Ectodermal cell (in vitro differentiated cells): ENCODE measurements at regions not wholly inside any gene's neighbourhood (a gene's known extent, or its start where the extent isn't known, plus 50 kb on each side); places are given as distances from the start of the nearest gene placed in this dataset.

Source experiments
- H3K27ac ChIP-seq: 2 replicates; pipeline ENCODE4 v1.7.0; 2013; ENCODE audit warnings: mild to moderate bottlenecking, low read depth, low read length; ENCODE audit not compliant: insufficient read depth, poor library complexity, severe bottlenecking
- H3K27me3 ChIP-seq: 2 replicates; pipeline ENCODE4 v1.7.0; 2013; ENCODE audit warnings: mild to moderate bottlenecking, low read length; ENCODE audit not compliant: insufficient read depth, control insufficient read depth, poor library complexity, severe bottlenecking
- H3K36me3 ChIP-seq: one replicate; pipeline ENCODE4 v1.7.0; 2013; ENCODE audit warnings: low read length; ENCODE audit not compliant: control insufficient read depth, insufficient read depth
- H3K4me1 ChIP-seq: one replicate; pipeline ENCODE4 v1.7.0; 2013; ENCODE audit warnings: low read length; ENCODE audit not compliant: control insufficient read depth, insufficient read depth
- H3K4me3 ChIP-seq: 2 replicates; pipeline ENCODE4 v1.7.0; 2013; ENCODE audit warnings: low read depth, low read length, control low read depth; ENCODE audit not compliant: insufficient read depth
- H3K9me3 ChIP-seq: 2 replicates; pipeline ENCODE4 v1.7.0; 2013; ENCODE audit warnings: mild to moderate bottlenecking, low read length, moderate library complexity; ENCODE audit not compliant: control insufficient read depth
- WGBS, 2 experiments: methylation state at CpG; one replicate each; pipeline ENCODE4 v1.1.7; 2013; ENCODE audit warnings: missing lambda C conversion rate in 2 of 2; 5-methylcytosine and 5-hydroxymethylcytosine counted together

DNA sequence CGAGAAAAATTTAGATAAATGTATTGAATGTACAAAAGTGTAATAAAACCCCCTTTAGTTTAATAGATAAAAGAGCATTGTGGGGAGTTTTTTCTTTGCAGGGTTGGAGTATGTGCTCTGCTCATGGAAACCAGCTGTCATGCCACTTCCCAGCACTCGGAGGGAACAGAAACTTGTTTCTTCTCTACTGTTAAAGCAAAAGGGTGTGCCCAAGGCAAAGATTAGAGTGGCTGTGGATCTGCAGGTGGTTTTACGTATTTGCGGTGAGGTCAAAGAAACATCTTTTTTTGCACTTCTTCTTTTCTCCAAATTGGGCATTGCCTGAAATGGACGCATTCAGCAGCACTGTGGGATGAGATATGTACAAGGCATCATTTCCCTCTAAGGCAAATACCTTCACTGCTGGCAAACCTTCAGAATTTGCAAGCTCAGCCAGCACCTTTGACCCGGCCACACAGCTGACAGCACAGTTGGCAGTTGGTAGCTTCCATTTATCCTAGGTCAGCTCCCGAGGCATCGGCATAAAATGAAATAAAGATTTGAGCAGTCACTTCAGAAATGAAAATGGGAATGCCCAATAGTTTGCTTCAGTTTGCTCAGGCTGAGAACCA lies 178.4 kb upstream of the EYA4 start:
- Histone ChIP-seq H3K4me1 (no peaks in the 10 kb centered on the region), H3K36me3 (no peaks in the 10 kb centered on the region), H3K4me3 (no peak overlapping the region), H3K27me3 (no peaks in the 10 kb centered on the region), H3K27ac (no peak overlapping the region), H3K9me3 (no peaks in the 10 kb centered on the region)
- WGBS, 2 experiments, result 90 to 93% methylated on average over 7 of the region's 8 CpGs

DNA sequence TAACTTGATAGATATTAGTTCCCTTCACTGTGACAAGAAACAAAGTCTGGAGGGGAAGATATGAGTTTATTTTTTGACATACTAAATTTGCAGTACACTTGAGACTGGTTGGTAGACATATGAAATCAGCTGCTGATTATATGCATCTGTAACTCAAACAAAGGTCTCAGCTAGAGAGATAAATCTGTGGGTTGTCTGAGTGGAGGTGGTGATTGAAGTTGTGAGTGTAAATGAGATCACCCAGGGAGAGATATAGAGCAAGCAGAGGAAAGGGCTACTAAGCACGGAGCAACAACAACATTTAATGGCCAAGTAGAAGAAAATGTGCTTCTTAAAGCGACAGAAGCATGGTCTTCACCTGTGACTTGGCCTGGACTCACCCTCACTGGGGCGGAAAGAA lies 173.2 kb upstream of the EYA4 start:
- Histone ChIP-seq H3K4me1 (no peaks in the 10 kb centered on the region), H3K27me3 (no peaks in the 10 kb centered on the region), H3K4me3 (no peak overlapping the region), H3K27ac (no peak overlapping the region), H3K36me3 (no peaks in the 10 kb centered on the region), H3K9me3 (no peaks in the 10 kb centered on the region)
- 81 to 83% methylated on average over 3 of the region's 3 CpGs for WGBS, 2 experiments

DNA sequence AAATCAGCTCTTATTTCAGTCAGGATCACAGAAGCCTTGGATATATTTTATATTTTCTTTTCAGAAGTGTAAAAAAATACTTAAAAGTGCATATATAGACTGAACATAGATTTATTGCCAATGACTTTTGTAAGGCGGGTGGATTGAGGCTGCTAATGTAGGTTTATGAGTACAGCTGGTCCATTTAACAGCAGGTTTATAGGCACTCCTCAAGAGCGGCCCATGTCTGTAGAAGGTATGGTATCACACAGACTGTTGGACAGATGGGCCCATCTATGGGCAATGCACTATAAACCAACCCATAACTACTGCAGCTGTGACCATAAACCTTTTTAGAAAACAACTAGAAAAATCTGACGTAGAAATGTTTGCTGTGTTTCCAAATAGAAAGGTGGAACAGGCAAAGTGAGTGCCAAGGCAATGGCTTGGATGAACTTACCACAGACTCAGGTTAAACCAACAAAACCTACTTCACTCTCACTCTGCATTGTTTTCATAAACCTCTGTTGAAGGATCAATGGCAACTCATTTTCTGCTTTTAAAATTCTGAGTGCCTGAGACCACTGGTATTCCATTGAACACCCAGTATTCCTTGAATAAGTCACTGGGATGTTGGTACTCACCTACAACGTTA lies 170.6 kb upstream of the EYA4 start:
- H3K9me3 ChIP-seq, result no peaks in the 10 kb centered on the region
- H3K36me3 ChIP-seq, result no peaks in the 10 kb centered on the region
- 92 to 98% methylated on average over 4 of the region's 4 CpGs for WGBS, 2 experiments
- H3K27me3 ChIP-seq, result no peaks in the 10 kb centered on the region
- no peak overlapping the region for H3K4me3 ChIP-seq
- no peaks in the 10 kb centered on the region for H3K4me1 ChIP-seq
- no peak overlapping the region for H3K27ac ChIP-seq

DNA sequence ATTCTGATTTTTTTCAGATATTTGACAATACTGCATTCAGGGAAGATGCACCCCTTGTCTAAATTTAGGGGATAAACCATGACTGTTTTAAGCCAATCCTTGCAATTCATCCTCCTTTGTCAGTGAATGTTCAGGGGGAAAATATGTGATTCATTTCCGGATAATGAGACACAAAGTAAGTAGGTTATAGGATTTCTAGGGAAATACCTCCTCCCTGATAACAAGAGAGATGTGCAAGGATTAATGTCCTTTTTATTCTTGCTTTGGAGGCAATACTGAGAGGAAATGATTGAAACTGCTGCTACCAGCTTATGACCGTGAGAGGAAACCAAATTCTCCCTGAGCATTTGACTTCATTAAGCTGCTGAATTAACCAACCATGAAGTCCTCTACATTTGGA lies 161.3 kb upstream of the EYA4 start:
- no peaks in the 10 kb centered on the region for H3K4me1 ChIP-seq
- no peaks in the 10 kb centered on the region for H3K36me3 ChIP-seq
- H3K9me3 ChIP-seq, result no peaks in the 10 kb centered on the region
- no peak overlapping the region for H3K4me3 ChIP-seq
- WGBS, 2 experiments, result 93 to 95% methylated on average over 2 of the region's 2 CpGs
- no peaks in the 10 kb centered on the region for H3K27me3 ChIP-seq
- H3K27ac ChIP-seq, result no peak overlapping the region

DNA sequence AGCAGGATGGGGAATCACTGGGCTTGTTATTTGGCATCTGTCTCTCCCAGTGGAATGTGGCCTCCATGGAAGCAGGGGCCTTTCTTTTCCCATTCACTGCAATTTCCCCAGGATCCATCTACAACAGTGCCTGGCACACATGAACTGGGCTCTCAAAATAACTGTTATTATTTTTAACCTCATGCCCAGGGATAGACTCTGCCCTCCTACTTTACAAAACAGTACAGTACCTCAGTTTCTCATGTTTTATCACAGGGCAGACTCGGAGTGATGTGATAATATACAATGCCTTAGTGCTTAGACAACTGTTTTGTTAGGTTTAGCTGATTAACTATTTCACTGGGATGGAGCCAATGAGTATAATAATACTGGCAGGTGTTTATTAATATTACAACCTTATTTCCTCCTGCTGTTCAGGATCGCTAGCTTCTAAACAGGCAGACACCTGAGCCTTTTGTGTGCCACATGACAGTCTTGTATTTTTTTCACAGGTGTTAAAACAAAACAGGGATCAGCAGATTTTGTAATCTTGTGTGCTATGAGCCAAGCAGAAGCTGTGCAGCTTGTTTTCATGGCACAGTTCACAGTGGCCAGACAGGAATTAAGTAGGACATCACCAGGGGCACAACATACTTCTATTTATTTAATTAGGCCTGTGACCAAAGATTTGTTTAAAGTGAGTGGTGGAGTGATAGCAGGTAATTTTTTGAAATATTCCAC lies 157.7 kb upstream of the EYA4 start:
- H3K27ac ChIP-seq, result no peak overlapping the region
- 94% methylated on average over 2 of the region's 2 CpGs for WGBS, 2 experiments
- no peaks in the 10 kb centered on the region for H3K36me3 ChIP-seq
- no peaks in the 10 kb centered on the region for H3K9me3 ChIP-seq
- no peaks in the 10 kb centered on the region for H3K4me1 ChIP-seq
- no peaks in the 10 kb centered on the region for H3K27me3 ChIP-seq
- no peak overlapping the region for H3K4me3 ChIP-seq

DNA sequence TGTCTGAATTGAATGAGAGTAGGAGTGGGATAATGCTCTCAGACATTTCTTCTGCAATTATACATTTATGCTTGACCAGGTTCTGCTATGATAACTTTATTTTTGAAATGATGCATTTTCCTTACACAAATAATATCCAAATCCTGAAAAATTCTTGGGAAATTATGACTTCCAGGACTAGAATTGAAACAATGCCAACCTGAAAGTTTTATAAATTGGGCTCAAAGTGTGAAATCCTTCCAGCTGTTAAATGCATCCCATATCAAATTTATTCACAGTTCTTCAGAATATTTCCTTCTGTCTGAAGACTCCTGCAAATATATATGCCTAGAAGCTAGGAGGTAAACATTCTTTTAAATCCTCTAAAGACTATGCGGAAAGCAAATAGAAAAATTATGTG lies 155.7 kb upstream of the EYA4 start:
- H3K36me3 ChIP-seq, result no peaks in the 10 kb centered on the region
- 100% methylated on average over 1 of the region's 1 CpG; no CpG with 5 or more reads in 1 of the 2 experiments for WGBS, 2 experiments
- no peak overlapping the region for H3K27ac ChIP-seq
- no peaks in the 10 kb centered on the region for H3K4me1 ChIP-seq
- H3K4me3 ChIP-seq, result no peak overlapping the region
- H3K9me3 ChIP-seq, result no peaks in the 10 kb centered on the region
- H3K27me3 ChIP-seq, result no peaks in the 10 kb centered on the region

DNA sequence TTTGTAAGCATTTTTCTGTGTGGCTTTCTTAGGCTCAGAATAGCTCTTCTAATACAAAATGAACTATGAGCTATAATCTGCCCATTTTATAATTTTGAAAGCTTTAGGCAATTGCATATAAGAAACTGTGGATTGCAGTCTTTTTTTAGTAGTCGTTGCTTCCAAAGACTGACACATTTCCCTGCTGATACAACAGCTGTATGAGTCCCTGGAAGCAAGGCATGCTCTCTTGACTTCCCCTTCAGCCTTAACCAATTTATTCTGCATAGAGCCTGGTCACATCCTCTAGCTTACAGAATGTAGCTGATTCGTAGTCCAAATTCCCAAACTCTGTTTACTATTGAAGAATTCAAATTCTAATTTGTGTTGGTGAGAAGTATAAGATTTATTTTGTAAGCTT lies 155.3 kb upstream of the EYA4 start:
- Histone ChIP-seq H3K36me3 (no peaks in the 10 kb centered on the region), H3K9me3 (no peaks in the 10 kb centered on the region), H3K4me1 (no peaks in the 10 kb centered on the region), H3K27me3 (no peaks in the 10 kb centered on the region), H3K4me3 (no peak overlapping the region), H3K27ac (no peak overlapping the region)
- 86 to 91% methylated on average over 2 of the region's 2 CpGs for WGBS, 2 experiments

DNA sequence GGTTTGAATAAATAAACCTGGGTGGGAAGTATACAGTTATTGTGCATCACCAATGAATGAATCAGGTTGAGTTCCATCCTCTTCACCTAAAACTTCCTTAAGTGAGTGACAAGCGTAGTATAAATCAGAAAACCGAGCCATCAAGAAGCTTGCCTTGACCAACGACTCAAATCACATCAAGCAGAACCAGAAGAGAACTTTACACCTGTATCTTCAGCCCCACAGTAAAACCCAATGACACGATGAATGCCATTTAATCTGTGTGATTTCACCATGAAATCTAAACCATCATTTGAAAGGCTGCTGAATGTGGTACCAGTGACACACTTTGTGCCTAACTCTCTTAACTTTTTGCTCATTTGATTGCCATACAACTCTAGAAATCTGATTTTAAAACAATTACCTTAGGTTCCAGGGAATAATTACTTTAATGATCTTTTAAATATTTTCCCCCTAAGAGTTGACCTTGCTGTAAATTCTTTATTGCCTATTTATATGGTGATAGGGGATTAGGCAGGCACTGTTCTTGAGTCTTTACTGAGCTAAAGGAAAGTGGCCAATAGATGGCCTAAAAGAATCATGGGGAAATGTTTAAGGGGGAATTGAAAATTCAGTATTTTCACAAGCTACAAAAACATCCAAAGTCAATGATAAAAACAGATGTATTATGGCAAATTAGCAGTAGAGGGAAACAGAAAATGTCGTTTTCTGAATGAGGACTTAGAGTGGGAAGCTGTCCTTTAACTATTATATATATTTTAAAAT lies 152.0 kb upstream of the EYA4 start:
- Histone ChIP-seq H3K27me3 (no peaks in the 10 kb centered on the region), H3K9me3 (no peaks in the 10 kb centered on the region), H3K4me1 (no peaks in the 10 kb centered on the region), H3K36me3 (no peaks in the 10 kb centered on the region), H3K27ac (no peak overlapping the region), H3K4me3 (no peak overlapping the region)
- 93 to 95% methylated on average over 4 of the region's 5 CpGs for WGBS, 2 experiments

DNA sequence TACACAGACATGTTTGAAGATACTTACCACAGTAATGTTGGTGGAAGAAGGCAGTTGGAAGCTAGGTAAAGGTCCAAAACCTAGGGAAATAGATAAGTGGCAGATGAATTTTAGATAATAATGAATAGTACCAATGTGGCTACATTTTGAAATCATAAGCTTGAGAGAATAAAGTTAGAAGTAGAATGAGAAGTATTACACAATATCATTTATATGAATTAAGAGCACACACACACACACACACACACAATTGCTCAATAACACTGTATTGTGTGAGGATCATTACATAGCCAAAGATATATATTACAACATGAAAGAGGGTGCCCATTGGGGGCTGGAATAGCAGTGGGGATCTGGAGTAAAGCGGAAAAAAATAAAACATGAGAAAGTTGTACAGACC lies 149.0 kb upstream of the EYA4 start:
- H3K27ac ChIP-seq, result no peak overlapping the region

DNA sequence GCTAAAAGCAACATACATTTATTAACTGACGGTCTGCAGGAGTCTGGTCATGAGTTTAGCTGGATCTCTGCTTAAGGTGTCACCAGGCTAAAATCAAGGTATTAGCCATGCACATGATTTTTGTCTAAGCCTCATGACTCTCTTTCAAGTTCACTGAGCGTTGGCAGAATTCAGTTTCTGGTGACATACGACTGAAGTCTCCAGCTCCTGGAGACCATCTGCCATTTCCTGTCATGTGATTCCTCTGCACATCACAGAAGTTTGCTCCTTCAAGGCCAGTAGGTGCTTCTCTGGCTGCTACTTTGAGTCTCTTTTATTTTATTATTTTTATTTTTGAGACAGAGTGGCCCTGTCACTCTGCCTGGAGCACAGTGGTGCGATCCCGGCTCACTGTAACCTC lies 148.4 kb upstream of the EYA4 start:
- Histone ChIP-seq H3K27ac (no peak overlapping the region), H3K9me3 (no peaks in the 10 kb centered on the region)
- 88 to 93% methylated on average over 5 of the region's 5 CpGs for WGBS, 2 experiments

More for the DNA sequence above, 149.0 kb upstream of the EYA4 start:
- Histone ChIP-seq H3K4me3 (no peak overlapping the region), H3K9me3 (no peaks in the 10 kb centered on the region), H3K27me3 (no peaks in the 10 kb centered on the region), H3K36me3 (no peaks in the 10 kb centered on the region), H3K4me1 (no peaks in the 10 kb centered on the region)
- WGBS, 2 experiments, result 93% methylated on average over 1 of the region's 1 CpG; no CpG with 5 or more reads in 1 of the 2 experiments

More for the DNA sequence above, 148.4 kb upstream of the EYA4 start:
- Histone ChIP-seq H3K27me3 (no peaks in the 10 kb centered on the region), H3K36me3 (no peaks in the 10 kb centered on the region), H3K4me1 (no peaks in the 10 kb centered on the region), H3K4me3 (no peak overlapping the region)
